ENCODE measurements at regions not wholly inside any gene's neighbourhood (a gene's known extent, or its start where the extent isn't known, plus 50 kb on each side); places are given as distances from the start of the nearest gene placed in this dataset.

GRCh38 chr2:157107877-157108276 lies 149.6 kb upstream of the GALNT5 start:
- no peaks in the 10 kb centered on the region for H3K36me3 ChIP-seq (ENCODE audit: insufficient read depth, low read length)
- H3K27me3 ChIP-seq (ENCODE audit: insufficient read depth, low read depth, low read length) = no peaks in the 10 kb centered on the region
- H3K27ac ChIP-seq (ENCODE audit: low read length) = no peak overlapping the region
- H3K9ac ChIP-seq (ENCODE audit: low read length) = no peak overlapping the region
- H3K79me2 ChIP-seq (replicated peaks; ENCODE audit: insufficient read depth, low read length) = no peaks in the 10 kb centered on the region
- H3K9me3 ChIP-seq (ENCODE audit: low read length) = peaks cover 6% of the 10 kb centered on the region
- no peak overlapping the region for H3K4me2 ChIP-seq (ENCODE audit: low read length)
- H3F3A ChIP-seq (ENCODE audit: insufficient read depth, low read length, poor library complexity, severe bottlenecking) = no peaks in the 10 kb centered on the region
- no peaks in the 10 kb centered on the region for H4K20me1 ChIP-seq (ENCODE audit: insufficient read depth)
- no peak overlapping the region for H2AFZ ChIP-seq (ENCODE audit: low read depth, low read length)
- no peaks in the 10 kb centered on the region for H3K9me2 ChIP-seq (ENCODE audit: insufficient read depth, low read length)
- TF ChIP-seq REST (IDR thresholded peaks at IDR 0.05; ENCODE audit: borderline replicate concordance) (no peak), SMC3 (conservative IDR thresholded peaks at IDR 0.05; ENCODE audit: poor library complexity) (no peak)
- no peak overlapping the region for H3K4me3 ChIP-seq (ENCODE audit: low read length)

GRCh38 chr2:157122776-157123175 lies 134.7 kb upstream of the GALNT5 start:
- Histone ChIP-seq H3K9me3 (ENCODE audit: low read length) (no peaks in the 10 kb centered on the region), H4K20me1 (ENCODE audit: insufficient read depth) (no peaks in the 10 kb centered on the region), H3K9ac (ENCODE audit: low read length) (no peak overlapping the region), H3K9me2 (ENCODE audit: insufficient read depth, low read length) (no peaks in the 10 kb centered on the region), H3K27me3 (ENCODE audit: insufficient read depth, low read depth, low read length) (no peaks in the 10 kb centered on the region), H3K4me2 (ENCODE audit: low read length) (no peak overlapping the region), H3K27ac (ENCODE audit: low read length) (no peak overlapping the region), H3F3A (ENCODE audit: insufficient read depth, low read length, poor library complexity, severe bottlenecking) (no peaks in the 10 kb centered on the region), H3K4me3 (ENCODE audit: low read length) (no peak overlapping the region), H3K36me3 (ENCODE audit: insufficient read depth, low read length) (no peaks in the 10 kb centered on the region), H2AFZ (ENCODE audit: low read depth, low read length) (no peak overlapping the region), H3K79me2 (replicated peaks; ENCODE audit: insufficient read depth, low read length) (no peaks in the 10 kb centered on the region)
- no peak for TF ChIP-seq REST (IDR thresholded peaks at IDR 0.05; ENCODE audit: borderline replicate concordance)
- TF ChIP-seq EP300 (conservative IDR thresholded peaks at IDR 0.05; ENCODE audit: poor library complexity, severe bottlenecking) = no peak
- TF ChIP-seq EZH2 (IDR thresholded peaks at IDR 0.05; ENCODE audit: borderline replicate concordance, insufficient read depth, low read length, poor library complexity, severe bottlenecking) = no peak
- no peak for TF ChIP-seq POLR2AphosphoS5 (IDR thresholded peaks at IDR 0.05)
- no peak for TF ChIP-seq RAD21 (conservative IDR thresholded peaks at IDR 0.05)
- no peak for TF ChIP-seq TAF1 (IDR thresholded peaks at IDR 0.05; ENCODE audit: low read depth)
- no peak for TF ChIP-seq MXI1 (conservative IDR thresholded peaks at IDR 0.05; ENCODE audit: poor library complexity, severe bottlenecking)
- TF ChIP-seq CTCF (IDR thresholded peaks at IDR 0.05; ENCODE audit: poor library complexity, severe bottlenecking) = no peak
- no peak for TF ChIP-seq SMC3 (conservative IDR thresholded peaks at IDR 0.05; ENCODE audit: poor library complexity)
